Kidney glomerular epithelial cell (primary cell): ENCODE measurements at regions not wholly inside any gene's neighbourhood (a gene's known extent, or its start where the extent isn't known, plus 50 kb on each side); places are given as distances from the start of the nearest gene placed in this dataset.
A peak's percentile ranks its signal among the peaks of the same experiment; 100 is the strongest.
"Not testable (repeated sequence)": the region's sequence is repeated elsewhere in the genome, so short reads cannot be mapped to it uniquely, and the experiment has no call there.

Source experiments
- DNase-seq: peaks from one replicate; lab custom pipeline; 2025; lab: John Stamatoyannopoulos, UW

GRCh38 chr6:81901551-81901966 is 149.1 kb upstream of the TENT5A start:
- no peak for DNase-seq

DNA sequence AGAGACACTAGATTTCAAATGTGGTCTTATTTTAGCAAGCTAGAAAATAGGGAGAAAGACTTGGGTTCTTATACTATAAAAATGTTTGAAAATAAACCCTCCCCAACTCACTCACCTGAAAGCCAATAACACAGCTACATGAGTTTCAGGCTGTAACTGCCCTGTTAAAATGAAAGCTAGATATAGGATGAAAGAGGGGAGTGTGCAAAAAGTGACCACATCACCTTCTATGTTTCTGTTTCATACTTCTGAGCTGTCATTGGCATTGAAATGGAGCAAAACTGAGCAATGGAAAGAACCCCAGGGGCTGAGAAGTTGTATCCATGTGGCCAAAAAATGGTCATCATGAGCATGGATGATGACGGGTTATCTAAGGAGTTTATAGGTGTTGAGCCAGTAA is 148.1 kb upstream of the TENT5A start:
- DNase-seq, result no peak

GRCh38 chr6:81897793-81898192 is 145.3 kb upstream of the TENT5A start:
- no peak for DNase-seq

DNA sequence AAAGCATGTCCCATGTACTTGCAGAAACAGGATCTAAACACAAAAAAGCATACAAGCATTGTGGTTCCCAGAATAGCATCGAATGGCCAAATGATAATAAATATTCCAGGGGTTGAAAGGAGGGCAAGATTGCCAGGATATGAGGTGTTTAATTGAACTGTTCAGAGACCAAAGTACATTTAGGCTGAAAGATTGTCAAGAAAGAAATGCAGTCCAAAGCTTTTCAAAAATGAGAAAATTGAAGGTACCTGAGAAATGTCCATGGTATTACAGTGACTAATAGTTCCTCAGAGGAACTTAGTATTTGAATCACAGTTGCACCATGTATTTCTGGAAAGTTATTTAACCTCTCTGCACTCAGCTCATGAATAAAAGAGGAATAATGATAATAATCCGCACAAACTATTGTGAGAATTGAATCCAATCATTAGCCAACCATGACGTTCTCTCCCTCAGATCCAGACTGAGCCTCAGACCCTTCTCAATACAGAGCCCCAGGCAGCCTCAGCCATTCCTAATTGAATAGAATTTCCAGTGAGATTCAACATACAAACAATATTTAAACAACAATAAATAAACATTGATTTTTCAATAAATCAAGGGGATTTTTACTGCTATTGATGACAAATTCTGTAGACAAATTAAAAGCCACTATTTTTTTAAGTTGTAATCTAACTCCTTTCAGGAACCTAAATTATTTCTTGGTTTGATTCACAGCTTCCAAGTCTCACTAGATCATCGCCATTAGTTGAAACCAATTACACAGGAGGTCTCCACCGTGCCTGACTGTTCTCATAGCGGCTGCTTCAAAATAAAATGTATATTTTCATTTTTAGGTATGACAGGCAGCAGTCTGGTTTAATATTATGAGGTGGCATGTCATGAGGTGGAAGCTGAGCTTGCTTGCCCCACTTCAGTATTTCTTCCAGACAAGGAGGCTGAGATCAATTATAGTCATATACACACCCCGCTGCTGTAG is 144.3 kb upstream of the TENT5A start:
- peak; percentile 9 for DNase-seq

GRCh38 chr6:81895511-81896185 is 143.2 kb upstream of the TENT5A start:
- DNase-seq, result peak; percentile 62

- DNase-seq, result no peak
Measured at GRCh38 chr6:81894788-81895271, 142.3 kb upstream of the TENT5A start.

DNA sequence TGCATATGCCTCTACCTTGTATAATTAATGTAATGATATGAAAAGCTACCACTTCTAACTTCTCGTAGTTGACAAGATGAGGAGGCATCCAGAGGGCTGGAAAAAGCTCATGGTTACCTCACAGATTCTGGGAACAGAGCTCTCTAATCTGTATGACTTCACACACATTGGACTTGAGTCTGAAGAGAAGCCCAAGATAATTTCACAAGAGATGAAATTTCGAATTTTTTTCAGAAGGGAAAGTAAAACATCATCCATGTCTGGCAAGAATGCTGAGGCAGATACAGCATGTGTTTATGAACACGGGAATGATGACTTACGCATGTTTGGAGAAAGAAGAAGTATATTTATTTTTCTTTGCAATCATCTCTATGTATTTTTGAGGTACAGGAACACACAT is 141.8 kb upstream of the TENT5A start:
- no peak for DNase-seq

DNA sequence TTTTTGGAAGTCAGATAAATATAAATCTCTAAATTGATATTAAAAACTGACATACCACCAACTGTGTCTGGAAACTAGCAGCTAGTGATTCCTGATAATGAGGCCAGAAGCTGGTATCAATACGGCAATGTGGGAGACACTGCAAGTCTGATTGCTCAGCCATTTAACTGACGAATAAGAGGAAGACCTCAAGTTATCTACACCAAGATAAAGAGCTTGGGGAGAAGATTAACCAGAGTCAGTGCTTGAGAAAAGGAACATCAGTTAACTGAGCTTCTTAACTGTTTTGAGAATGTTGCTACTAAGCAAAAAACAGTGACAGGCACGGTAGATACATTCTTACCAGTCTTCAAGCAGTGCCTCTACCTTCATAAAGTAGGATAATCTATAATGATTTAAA is 140.4 kb upstream of the TENT5A start:
- DNase-seq, result no peak

GRCh38 chr6:81891874-81892273 is 139.4 kb upstream of the TENT5A start:
- DNase-seq, result no peak

- no peak for DNase-seq
Measured at GRCh38 chr6:81890846-81891245, 138.4 kb upstream of the TENT5A start.

DNA sequence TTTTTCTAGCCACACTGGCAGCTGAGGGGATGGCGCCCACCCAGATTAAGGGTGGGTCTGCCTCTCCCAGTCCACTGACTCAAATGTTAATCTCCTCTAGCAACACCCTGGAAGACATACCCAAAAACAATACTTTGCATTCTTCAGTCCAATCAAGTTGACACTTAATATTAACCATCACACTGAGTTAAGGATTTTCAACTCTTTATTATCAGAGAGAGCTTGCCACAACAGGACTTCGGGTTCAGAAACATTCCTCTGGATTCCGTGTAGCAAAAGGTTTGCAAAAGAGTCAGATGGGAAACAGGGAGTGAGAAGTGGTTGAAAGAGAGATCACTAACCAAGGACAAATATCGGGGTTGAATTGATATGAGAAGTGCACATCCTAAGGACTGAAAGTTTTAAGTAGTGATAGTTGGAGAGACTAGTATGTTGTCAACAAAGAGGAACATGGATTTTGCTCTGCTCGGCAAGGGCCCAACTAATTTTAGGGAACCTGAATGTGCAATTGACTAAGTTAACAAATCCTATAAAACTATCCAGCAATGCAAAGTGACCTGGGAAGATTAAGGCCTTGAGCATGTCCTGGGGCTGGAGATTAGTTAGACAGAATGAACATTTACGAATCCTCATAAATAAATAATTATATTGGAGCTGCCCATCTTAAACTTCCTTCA is 137.0 kb upstream of the TENT5A start:
- DNase-seq, result no peak

- not testable (repeated sequence) for DNase-seq
Measured at GRCh38 chr6:81886909-81887308, 134.4 kb upstream of the TENT5A start.

- no peak for DNase-seq
Measured at GRCh38 chr6:81886157-81886556, 133.7 kb upstream of the TENT5A start.

DNA sequence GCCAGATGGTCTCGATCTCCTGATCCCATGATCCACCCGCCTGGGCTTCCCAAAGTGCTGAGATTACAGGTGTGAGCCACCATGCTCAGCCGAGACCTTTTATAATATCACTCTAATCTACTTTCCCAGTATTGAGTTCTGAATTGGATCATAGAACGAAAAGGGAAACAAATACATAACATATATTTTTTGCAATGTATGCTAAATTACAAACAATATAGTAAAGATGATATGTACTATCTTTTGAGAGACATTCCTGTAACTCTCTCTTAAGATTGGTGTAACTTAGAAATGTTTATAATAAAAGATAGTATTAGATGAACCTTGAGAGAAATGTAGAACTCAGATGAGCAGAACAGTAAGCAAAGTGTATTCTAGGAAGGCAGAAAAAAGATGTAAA is 129.2 kb upstream of the TENT5A start:
- DNase-seq, result no peak

DNA sequence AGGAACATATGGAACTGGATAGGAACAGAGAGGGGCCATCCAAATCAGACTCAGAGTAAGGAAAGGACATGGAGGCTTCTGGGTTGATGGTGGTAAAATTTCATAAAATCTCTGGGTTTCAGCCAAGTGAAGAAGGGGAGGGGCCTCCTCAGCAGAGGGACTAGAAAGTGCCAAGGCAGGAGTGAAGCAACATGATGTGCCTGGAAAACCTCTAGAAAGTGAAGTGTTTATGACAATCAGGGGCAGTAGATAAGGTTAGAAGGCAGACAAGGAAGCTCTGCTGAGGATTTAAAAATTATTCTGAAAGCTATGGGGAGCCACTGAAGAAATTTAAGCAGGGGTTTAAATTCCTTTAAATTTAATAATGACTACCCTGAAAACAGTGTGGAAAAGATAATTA is 126.0 kb upstream of the TENT5A start:
- no peak for DNase-seq

GRCh38 chr6:81876971-81877370 is 124.5 kb upstream of the TENT5A start:
- no peak for DNase-seq

DNA sequence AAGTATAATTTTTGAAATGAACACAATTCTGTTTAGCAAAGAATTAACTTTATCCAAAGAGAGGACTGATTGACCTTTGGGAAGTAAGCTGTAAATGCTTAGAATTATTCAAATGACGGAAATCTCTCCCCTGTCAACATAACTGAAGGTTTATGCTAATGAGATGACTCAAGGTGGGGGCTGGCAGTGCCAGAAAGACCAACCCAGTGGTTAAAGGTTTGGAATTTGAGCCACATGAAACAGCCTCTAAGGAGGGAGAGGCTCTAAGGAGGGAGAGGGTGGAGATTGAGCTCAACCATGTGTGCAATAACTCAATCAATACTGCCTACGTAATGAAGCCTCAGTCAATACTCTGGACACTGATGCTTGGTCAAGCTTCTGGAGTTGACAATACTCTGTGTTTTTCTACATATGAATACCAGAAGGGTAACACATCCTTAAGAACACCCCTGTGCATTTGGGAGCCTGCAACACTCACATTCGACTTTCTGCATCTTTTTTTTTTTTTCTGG is 123.4 kb upstream of the TENT5A start:
- DNase-seq, result no peak

DNA sequence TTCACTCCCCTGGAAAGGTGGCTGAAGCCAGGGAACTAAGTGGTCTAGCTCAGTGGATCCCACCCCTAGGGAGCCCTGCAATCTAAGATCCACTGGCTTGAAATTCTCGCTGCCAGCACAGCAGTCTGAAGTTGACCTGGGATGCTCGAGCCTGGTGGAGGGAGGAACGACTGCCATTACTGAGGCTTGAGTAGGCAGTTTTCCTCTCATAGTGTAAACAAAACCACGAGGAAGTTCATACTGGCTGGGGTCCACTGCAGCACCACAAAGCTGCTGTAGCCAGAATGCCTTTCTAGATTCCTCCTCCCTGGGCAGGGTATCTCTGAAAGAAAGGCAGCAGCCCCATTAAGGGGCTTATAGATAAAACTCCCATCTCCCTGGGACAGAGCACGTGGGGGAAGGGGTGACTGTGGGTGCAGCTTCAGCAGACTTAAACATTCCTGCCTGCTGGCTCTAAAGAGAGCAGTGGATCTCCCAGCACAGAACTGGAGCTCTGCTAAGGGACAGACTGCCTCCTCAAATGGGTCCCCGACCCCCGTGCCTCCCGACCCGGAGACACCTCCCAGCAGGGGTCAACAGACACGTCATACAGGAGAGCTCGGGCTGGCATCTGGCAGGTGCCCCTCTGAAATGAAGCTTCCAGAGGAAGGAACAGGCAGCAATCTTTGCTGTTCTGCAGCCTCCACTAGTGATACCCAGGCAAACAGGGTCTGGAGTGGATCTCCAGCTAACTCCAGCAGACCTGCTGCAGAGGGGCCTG is 117.4 kb upstream of the TENT5A start:
- DNase-seq, result not testable (repeated sequence)

- peak; percentile 4 for DNase-seq
Measured at GRCh38 chr6:81865712-81866111, 113.2 kb upstream of the TENT5A start.

GRCh38 chr6:81864124-81864523 is 111.6 kb upstream of the TENT5A start:
- DNase-seq, result no peak

DNA sequence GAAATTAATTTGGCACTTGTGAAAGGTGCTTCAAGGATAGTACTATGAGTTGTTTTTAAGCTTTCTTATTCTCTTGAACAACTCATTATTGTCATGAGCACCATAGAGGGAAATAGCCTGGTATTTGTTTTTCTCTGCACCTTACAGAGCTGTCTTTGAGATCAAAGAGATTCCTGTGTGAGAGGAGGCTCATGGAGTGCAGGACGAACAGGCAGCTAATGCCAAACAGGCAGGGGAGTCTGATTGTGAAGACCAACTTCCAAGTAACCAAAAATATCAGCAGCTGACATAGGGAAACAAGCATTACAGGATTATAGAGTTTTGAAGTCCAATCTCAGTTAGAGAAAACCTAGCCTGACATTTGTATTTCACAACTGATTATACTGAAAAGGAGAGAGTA is 110.6 kb upstream of the TENT5A start:
- no peak for DNase-seq

GRCh38 chr6:81861281-81861680 is 108.8 kb upstream of the TENT5A start:
- no peak for DNase-seq
